ENCODE measurements at regions not wholly inside any gene's neighbourhood (a gene's known extent, or its start where the extent isn't known, plus 50 kb on each side); places are given as distances from the start of the nearest gene placed in this dataset.
"Not testable (repeated sequence)": the region's sequence is repeated elsewhere in the genome, so short reads cannot be mapped to it uniquely, and the experiment has no call there.

GRCh38 chr18:35875566-35875965, 96.9 kb upstream of the RMP24 start:
- no peak for DNase-seq (ENCODE audit: low spot score)

- no peak for DNase-seq (ENCODE audit: low spot score)
These were observed 96.2 kb upstream of the RMP24 start for GRCh38 chr18:35876243-35876642.

GRCh38 chr18:35880788-35881455, 91.6 kb upstream of the RMP24 start:
- no peak for DNase-seq (ENCODE audit: low spot score)

- DNase-seq (ENCODE audit: low spot score), result no peak
These were observed 84.2 kb upstream of the RMP24 start for GRCh38 chr18:35888329-35888728.

- no peak for DNase-seq (ENCODE audit: low spot score)
These were observed 82.8 kb upstream of the RMP24 start for GRCh38 chr18:35889677-35890076.

- no peak for DNase-seq (ENCODE audit: low spot score)
These were observed 82.2 kb upstream of the RMP24 start for GRCh38 chr18:35890323-35890722.

- DNase-seq (ENCODE audit: low spot score), result no peak
These were observed 80.4 kb upstream of the RMP24 start for GRCh38 chr18:35892118-35892517.

GRCh38 chr18:35897481-35897880, 75.0 kb upstream of the RMP24 start:
- not testable (repeated sequence) for DNase-seq (ENCODE audit: low spot score)

GRCh38 chr18:35904389-35905037, 68.0 kb upstream of the RMP24 start:
- DNase-seq (ENCODE audit: low spot score), result no peak

GRCh38 chr18:35905436-35905835, 67.0 kb upstream of the RMP24 start:
- no peak for DNase-seq (ENCODE audit: low spot score)

GRCh38 chr18:35906291-35906690, 66.2 kb upstream of the RMP24 start:
- DNase-seq (ENCODE audit: low spot score), result not testable (repeated sequence)

GRCh38 chr18:35910327-35910726, 62.2 kb upstream of the RMP24 start:
- no peak for DNase-seq (ENCODE audit: low spot score)

- no peak for DNase-seq (ENCODE audit: low spot score)
These were observed 60.1 kb upstream of the RMP24 start for GRCh38 chr18:35912332-35912731.

GRCh38 chr18:35915056-35915455, 57.4 kb upstream of the RMP24 start:
- DNase-seq (ENCODE audit: low spot score), result no peak

GRCh38 chr18:35917043-35917442, 55.4 kb upstream of the RMP24 start:
- DNase-seq (ENCODE audit: low spot score), result no peak

GRCh38 chr18:35918564-35918963, 53.9 kb upstream of the RMP24 start:
- DNase-seq (ENCODE audit: low spot score), result no peak

- no peak for DNase-seq (ENCODE audit: low spot score)
These were observed 53.3 kb upstream of the RMP24 start for GRCh38 chr18:35919179-35919578.

GRCh38 chr18:35920623-35921022, 51.9 kb upstream of the RMP24 start:
- no peak for DNase-seq (ENCODE audit: low spot score)
